ENCODE measurements at regions not wholly inside any gene's neighbourhood (a gene's known extent, or its start where the extent isn't known, plus 50 kb on each side); places are given as distances from the start of the nearest gene placed in this dataset.

- intact Hi-C loops (cut with DNase I), result no loop called here
- Histone ChIP-seq H3K27ac (no peak overlapping the region), H3K27me3 (no peaks in the 10 kb centered on the region), H3K4me3 (no peak overlapping the region), H3K36me3 (no peaks in the 10 kb centered on the region), H3K9me3 (no peaks in the 10 kb centered on the region), H3K4me1 (no peaks in the 10 kb centered on the region)
- no peak for DNase-seq
- 44 to 50% methylated on average over 2 to 7 of the region's 10 CpGs for WGBS, 2 donors
- TF ChIP-seq, protein P1, sequence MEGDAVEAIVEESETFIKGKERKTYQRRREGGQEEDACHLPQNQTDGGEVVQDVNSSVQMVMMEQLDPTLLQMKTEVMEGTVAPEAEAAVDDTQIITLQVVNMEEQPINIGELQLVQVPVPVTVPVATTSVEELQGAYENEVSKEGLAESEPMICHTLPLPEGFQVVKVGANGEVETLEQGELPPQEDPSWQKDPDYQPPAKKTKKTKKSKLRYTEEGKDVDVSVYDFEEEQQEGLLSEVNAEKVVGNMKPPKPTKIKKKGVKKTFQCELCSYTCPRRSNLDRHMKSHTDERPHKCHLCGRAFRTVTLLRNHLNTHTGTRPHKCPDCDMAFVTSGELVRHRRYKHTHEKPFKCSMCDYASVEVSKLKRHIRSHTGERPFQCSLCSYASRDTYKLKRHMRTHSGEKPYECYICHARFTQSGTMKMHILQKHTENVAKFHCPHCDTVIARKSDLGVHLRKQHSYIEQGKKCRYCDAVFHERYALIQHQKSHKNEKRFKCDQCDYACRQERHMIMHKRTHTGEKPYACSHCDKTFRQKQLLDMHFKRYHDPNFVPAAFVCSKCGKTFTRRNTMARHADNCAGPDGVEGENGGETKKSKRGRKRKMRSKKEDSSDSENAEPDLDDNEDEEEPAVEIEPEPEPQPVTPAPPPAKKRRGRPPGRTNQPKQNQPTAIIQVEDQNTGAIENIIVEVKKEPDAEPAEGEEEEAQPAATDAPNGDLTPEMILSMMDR (IDR thresholded peaks at IDR 0.05), result no peak
- TF ChIP-seq POLR2A (IDR thresholded peaks at IDR 0.05), result no peak
Measured at GRCh38 chrX:39653691-39654090, 444.1 kb downstream of the BCOR start.

DNA sequence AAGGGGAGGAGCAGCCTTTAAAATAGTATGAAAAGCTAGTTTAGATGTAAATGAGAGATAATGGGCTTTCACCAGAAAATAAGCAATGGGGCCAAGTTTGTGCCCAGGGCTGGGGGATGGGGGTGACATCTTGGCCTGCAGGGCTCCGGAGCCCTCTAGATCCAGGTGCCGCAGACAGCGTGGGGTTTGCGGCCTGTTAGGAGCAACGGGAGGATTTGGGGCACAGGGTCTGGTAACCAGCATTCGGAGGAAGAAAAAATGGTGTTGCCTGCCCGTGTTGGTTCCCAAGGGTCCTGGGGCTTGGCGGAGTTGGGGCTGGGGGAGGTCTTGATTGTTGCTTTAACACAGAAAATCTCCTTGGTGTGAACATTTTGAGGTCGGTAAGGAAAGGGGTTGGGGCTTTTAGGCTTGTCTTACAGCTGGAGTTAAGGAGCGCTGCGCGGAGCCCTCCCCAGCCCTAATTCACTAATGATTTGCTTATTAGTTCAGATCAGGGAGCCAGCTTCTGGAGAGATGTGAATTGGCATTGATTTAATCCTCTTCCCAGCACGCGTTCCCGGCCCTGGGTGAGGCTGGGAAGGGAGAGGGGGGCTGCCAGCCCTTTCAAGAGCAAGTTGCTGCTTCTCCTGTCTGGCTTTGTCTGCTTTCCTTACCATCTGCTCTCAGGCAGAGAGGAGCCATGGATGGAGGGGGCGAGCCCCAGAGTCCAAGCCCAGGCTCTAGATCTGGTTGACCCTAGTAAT is 443.4 kb downstream of the BCOR start:
- Histone ChIP-seq H3K27me3 (no peaks in the 10 kb centered on the region), H3K4me3 (no peak overlapping the region), H3K9me3 (no peaks in the 10 kb centered on the region), H3K4me1 (no peaks in the 10 kb centered on the region), H3K27ac (no peak overlapping the region), H3K36me3 (no peaks in the 10 kb centered on the region)
- no peak for TF ChIP-seq POLR2A (IDR thresholded peaks at IDR 0.05)
- TF ChIP-seq, protein P1 (IDR thresholded peaks at IDR 0.05), result no peak
- no peak for DNase-seq
- 55 to 76% methylated on average over 9 to 11 of the region's 16 CpGs for WGBS, 2 donors
- intact Hi-C loops (cut with DNase I), result no loop called here

DNA sequence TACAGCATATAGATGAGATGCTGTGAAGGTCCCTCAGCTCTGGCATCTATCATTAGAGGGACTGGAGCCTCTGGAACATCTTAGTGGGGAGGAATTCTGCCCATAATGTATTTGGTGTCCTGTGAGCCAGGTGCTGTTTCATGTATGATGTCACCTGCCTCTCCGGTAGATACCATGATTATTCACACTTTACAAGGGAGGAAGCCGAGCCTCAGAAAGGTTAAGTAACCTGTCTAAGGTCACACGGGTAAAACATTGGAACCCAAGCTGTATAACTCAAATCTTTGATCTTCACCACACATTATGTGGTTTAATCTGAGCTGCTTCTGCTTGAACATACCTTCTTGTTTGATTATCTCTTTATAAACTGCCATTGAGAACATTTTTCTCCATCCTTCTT is 442.8 kb downstream of the BCOR start:
- DNase-seq, result no peak
- no peak overlapping the region for H3K4me3 ChIP-seq
- WGBS, 2 donors, result 38 to 49% methylated on average over 2 to 3 of the region's 3 CpGs
- no peaks in the 10 kb centered on the region for H3K9me3 ChIP-seq
- TF ChIP-seq, protein P1 (IDR thresholded peaks at IDR 0.05), result no peak
- no peak for TF ChIP-seq POLR2A (IDR thresholded peaks at IDR 0.05)
- no peaks in the 10 kb centered on the region for H3K4me1 ChIP-seq
- intact Hi-C loops (cut with DNase I), result no loop called here
- no peaks in the 10 kb centered on the region for H3K36me3 ChIP-seq
- H3K27ac ChIP-seq, result no peak overlapping the region
- no peaks in the 10 kb centered on the region for H3K27me3 ChIP-seq

DNA sequence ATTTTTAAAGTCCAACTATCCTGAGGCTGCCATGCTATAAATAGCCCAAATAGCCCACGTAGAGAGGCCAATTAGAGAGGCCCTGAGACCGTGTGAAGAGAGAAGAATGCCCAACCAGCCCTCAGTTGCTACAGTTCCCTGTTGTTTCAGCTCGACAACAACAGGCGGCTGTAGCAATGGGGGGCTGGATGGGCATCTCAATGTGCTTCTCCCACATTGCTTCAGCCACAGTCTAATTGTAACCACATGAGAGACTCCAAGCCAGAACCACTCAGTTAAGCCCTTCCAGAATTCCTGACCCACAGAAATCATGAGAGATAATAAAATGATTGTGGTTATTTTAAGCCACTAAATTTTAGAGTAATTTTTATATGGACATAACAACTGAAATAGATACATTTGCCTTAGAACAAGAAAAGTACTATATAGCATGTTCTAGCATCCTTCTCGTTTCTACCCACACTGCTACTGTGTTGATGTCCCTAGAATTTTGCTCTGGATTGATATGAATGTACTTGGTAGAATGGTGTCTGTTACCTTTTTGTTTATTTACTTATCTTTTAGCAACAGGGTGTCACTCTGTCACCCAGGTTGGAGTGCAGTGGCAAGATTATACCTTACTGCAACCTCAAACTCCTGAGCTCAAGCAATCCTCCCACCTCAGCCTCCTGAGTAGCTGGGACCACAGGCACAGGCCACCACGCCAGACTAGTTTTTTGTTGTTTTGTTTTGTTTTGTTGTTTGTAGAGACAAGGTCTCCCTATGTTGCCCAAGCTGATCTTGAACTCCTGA is 436.4 kb downstream of the BCOR start:
- WGBS, 2 donors, result 66 to 86% methylated on average over 3 to 6 of the region's 6 CpGs
- intact Hi-C loops (cut with DNase I), result no loop called here
- H3K4me3 ChIP-seq, result no peak overlapping the region
- H3K27ac ChIP-seq, result no peak overlapping the region
- DNase-seq, result no peak
- H3K27me3 ChIP-seq, result no peaks in the 10 kb centered on the region
- TF ChIP-seq POLR2A (IDR thresholded peaks at IDR 0.05), result no peak
- TF ChIP-seq, protein P1 (IDR thresholded peaks at IDR 0.05), result no peak
- H3K9me3 ChIP-seq, result no peaks in the 10 kb centered on the region
- no peaks in the 10 kb centered on the region for H3K4me1 ChIP-seq
- H3K36me3 ChIP-seq, result no peaks in the 10 kb centered on the region

DNA sequence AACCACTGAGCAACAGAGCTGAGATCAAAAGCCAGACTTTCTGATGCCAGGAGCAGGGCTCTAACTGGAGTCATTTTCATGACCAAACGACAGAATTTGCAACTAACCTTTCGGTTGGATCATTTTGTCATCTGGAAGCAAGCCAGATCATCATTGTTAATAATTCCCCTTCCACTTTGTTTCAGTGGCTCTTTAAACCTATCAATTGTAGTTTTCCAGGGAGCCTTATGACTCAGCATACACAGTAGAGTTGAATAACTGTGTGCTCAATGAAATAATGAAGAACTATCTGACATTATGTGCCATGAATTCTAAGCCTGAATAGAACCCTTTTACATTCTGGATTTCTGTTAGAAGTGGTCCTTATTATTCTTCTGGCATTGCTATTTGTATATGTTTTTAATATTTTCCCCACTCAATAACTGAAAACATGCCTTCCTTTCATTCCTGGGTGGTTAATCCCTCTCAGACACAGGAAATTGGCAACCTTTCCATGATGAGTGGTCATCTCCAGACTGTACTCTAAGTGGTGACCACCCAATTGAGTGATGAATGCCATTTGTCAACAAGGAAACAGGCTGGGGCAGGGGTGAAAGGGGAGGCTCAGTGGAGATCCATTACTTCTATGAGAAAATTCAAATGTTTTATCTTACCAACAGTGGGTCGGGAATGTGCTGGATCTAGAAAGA is 431.8 kb downstream of the BCOR start:
- intact Hi-C loops (cut with DNase I), result no loop called here
- 44 to 61% methylated on average over 3 of the region's 3 CpGs for WGBS, 2 donors
- H3K27me3 ChIP-seq, result no peaks in the 10 kb centered on the region
- TF ChIP-seq, protein P1 (IDR thresholded peaks at IDR 0.05), result no peak
- no peak for TF ChIP-seq POLR2A (IDR thresholded peaks at IDR 0.05)
- no peaks in the 10 kb centered on the region for H3K36me3 ChIP-seq
- H3K4me1 ChIP-seq, result no peaks in the 10 kb centered on the region
- no peak for DNase-seq
- no peaks in the 10 kb centered on the region for H3K9me3 ChIP-seq
- no peak overlapping the region for H3K4me3 ChIP-seq
- no peak overlapping the region for H3K27ac ChIP-seq
